NT2/D1 (cell line): ENCODE measurements at regions not wholly inside any gene's neighbourhood (a gene's known extent, or its start where the extent isn't known, plus 50 kb on each side); places are given as distances from the start of the nearest gene placed in this dataset.

Experiments used
- YY1 ChIP-seq: IDR thresholded peaks from 2 replicates; pipeline ENCODE4 v1.6.1; 2011; ENCODE audit not compliant: insufficient read length, insufficient read depth
- ZNF274 ChIP-seq: IDR thresholded peaks from 2 replicates; pipeline ENCODE4 v1.6.1; 2011; ENCODE audit warnings: mild to moderate bottlenecking, low read depth, low read length

DNA sequence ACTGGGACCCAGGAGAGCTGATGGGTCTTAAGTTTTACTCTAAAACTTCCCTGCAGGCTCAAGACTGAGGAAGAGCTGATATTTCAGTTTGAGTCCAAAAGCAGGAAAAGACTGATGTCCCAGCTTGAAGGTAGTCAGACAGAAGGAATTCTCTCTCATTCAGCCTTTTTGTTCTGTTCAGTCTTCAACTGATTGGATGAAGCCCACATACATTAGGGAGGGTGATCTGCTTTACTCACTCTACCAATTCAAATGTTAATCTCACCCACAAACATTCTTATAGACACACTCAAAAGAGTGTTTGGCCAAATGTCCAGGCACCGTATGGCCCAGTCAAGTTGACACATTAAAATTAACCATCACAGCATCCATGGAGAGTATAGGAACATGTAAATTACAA is 173.5 kb downstream of the KCNRG start:
- no peak for TF ChIP-seq ZNF274
- no peak for TF ChIP-seq YY1
